Endothelial cell of umbilical vein (primary cell): ENCODE measurements at regions not wholly inside any gene's neighbourhood (a gene's known extent, or its start where the extent isn't known, plus 50 kb on each side); places are given as distances from the start of the nearest gene placed in this dataset.

ENCODE experiments used
- BruUV-seq: library from RNA; stranded (reverse); fragments of 400-500 nt; replicated peaks from 2 replicates; lab custom pipeline; 2021; lab: Mats Ljungman, UMichigan
- CTCF ChIA-PET: fragments of 300-600, 350-600 bp; sonication (Branson Sonifier 250); formaldehyde crosslinking; loops from one replicate; lab custom pipeline; 2021; ENCODE audit warnings: antibody characterized with exemption, inconsistent platforms; lab: Charles Lee
- POLR2A ChIA-PET: fragments of 300-600, 350-600 bp; sonication (Branson Sonifier 250); formaldehyde crosslinking; loops from one replicate; lab custom pipeline; 2021; ENCODE audit warnings: antibody characterized with exemption, inconsistent platforms; lab: Charles Lee
- DNase-seq: peaks from one replicate; pipeline ENCODE4 v3.0.0-alpha.2; 2011; ENCODE audit warnings: low read depth, low spot score
- FAIRE-seq: peaks from 2 replicates; lab custom pipeline; 2011; peaks lifted over from hg19 to GRCh38; lab: Jason Lieb, UNC
- H2AFZ ChIP-seq: 2 replicates; pipeline ENCODE4 v1.6.0; 2012; ENCODE audit warnings: low read depth, low read length, control low read depth, inconsistent platforms
- H3K27ac ChIP-seq: 2 replicates; pipeline ENCODE4 v1.5.1; 2011; ENCODE audit warnings: low read depth, mild to moderate bottlenecking, control low read depth, low read length, moderate library complexity; ENCODE audit not compliant: insufficient read depth
- H3K27me3 ChIP-seq, 2 experiments: 2 replicates each; pipeline versions ENCODE4 v1.6.0 to v1.6.1; 2011; ENCODE audit warnings: low read length in 2 of 2, mixed read lengths in 1 of 2; ENCODE audit not compliant: control insufficient read depth in 2 of 2, insufficient read depth in 2 of 2
- H3K36me3 ChIP-seq, 2 experiments: 2 replicates in 1 of 2; 3 replicates in 1 of 2; pipeline ENCODE4 v1.5.1; 2011; ENCODE audit warnings: low read length in 2 of 2, mild to moderate bottlenecking in 1 of 2, moderate library complexity in 1 of 2; ENCODE audit not compliant: control insufficient read depth in 2 of 2, insufficient read depth in 2 of 2; ENCODE audit errors: extremely low read depth in 1 of 2
- H3K4me1 ChIP-seq: 3 replicates; pipeline ENCODE4 v1.5.1; 2011; ENCODE audit warnings: mild to moderate bottlenecking, low read length; ENCODE audit not compliant: control insufficient read depth, insufficient read depth; ENCODE audit errors: extremely low read depth
- H3K4me2 ChIP-seq: 2 replicates; pipeline ENCODE4 v1.6.1; 2011; ENCODE audit warnings: low read length, control low read depth, mixed read lengths; ENCODE audit not compliant: insufficient read depth
- H3K4me3 ChIP-seq, 3 experiments: fragments of 200-600 bp in 1 of 3; sonication (generic), shearing (Covaris generic) in 1 of 3; replicated peaks in 1 of 3; 2 replicates each; pipeline ENCODE4 v1.5.1; 2011 to 2016; ENCODE audit warnings: control low read depth in 3 of 3, low read length in 3 of 3, mild to moderate bottlenecking in 2 of 3, inconsistent platforms in 1 of 3, low read depth in 1 of 3, moderate library complexity in 1 of 3; ENCODE audit not compliant: insufficient read depth in 1 of 3
- H3K79me2 ChIP-seq: 2 replicates; pipeline ENCODE4 v1.6.0; 2012; ENCODE audit warnings: low read length, inconsistent platforms; ENCODE audit not compliant: control insufficient read depth, insufficient read depth
- H3K9ac ChIP-seq: replicated peaks from 2 replicates; pipeline ENCODE3; 2011; ENCODE audit warnings: low read length, control low read depth; ENCODE audit not compliant: insufficient read depth; ENCODE audit errors: extremely low read depth
- H3K9me1 ChIP-seq: replicated peaks from 3 replicates; pipeline ENCODE4 v1.6.0; 2011; ENCODE audit warnings: mild to moderate bottlenecking, low read length; ENCODE audit not compliant: control insufficient read depth, insufficient read depth; ENCODE audit errors: extremely low read depth
- H3K9me3 ChIP-seq: replicated peaks from 2 replicates; pipeline ENCODE4 v1.5.1; 2012; ENCODE audit warnings: low read length, inconsistent platforms; ENCODE audit not compliant: control insufficient read depth, insufficient read depth
- H4K20me1 ChIP-seq: replicated peaks from 2 replicates; pipeline ENCODE3; 2011; ENCODE audit warnings: mild to moderate bottlenecking, low read length; ENCODE audit not compliant: control insufficient read depth, insufficient read depth; ENCODE audit errors: extremely low read depth
- EZH2 ChIP-seq: IDR thresholded peaks from 2 replicates; pipeline ENCODE4 v1.6.1; 2012; ENCODE audit warnings: borderline replicate concordance, low read depth, mild to moderate bottlenecking, moderate library complexity, low read length, inconsistent platforms; ENCODE audit not compliant: severe bottlenecking
- FOS ChIP-seq: IDR thresholded peaks from 2 replicates; pipeline ENCODE4 v1.6.1; 2011; ENCODE audit warnings: mild to moderate bottlenecking, low read length, moderate library complexity, borderline replicate concordance; ENCODE audit not compliant: insufficient read depth
- GATA2 ChIP-seq: IDR thresholded peaks from 2 replicates; pipeline ENCODE4 v1.7.0; 2011; ENCODE audit warnings: low read depth, mild to moderate bottlenecking, moderate library complexity, mixed read lengths, low read length; ENCODE audit not compliant: insufficient read length, insufficient read depth
- JUN ChIP-seq: IDR thresholded peaks from 2 replicates; pipeline ENCODE4 v1.6.1; 2011; ENCODE audit warnings: borderline replicate concordance, low read depth; ENCODE audit not compliant: insufficient read length, insufficient read depth
- MAX ChIP-seq: IDR thresholded peaks from 2 replicates; pipeline ENCODE4 v1.6.1; 2011; ENCODE audit not compliant: insufficient read depth, insufficient read length
- MYC ChIP-seq: IDR thresholded peaks from one replicate; pipeline ENCODE4 v1.6.1; 2011; ENCODE audit warnings: mild to moderate bottlenecking, low read depth, low read length
- POLR2A ChIP-seq: IDR thresholded peaks from 2 replicates; pipeline ENCODE4 v1.6.1; 2012; ENCODE audit warnings: low read depth, mild to moderate bottlenecking, control low read depth, low read length
- POLR2AphosphoS5 ChIP-seq: IDR thresholded peaks from 2 replicates; pipeline ENCODE4 v1.6.1; 2012; ENCODE audit warnings: low read depth, mild to moderate bottlenecking, control low read depth, low read length, moderate library complexity; ENCODE audit not compliant: insufficient read depth
- dilution Hi-C: fragments of 300-500 bp; cut with MboI; formaldehyde crosslinking; loops from one replicate; pipeline ENCODE4 v1.15.0; 2019; ENCODE audit warnings: low sequenced_read_pairs; ENCODE audit not compliant: extremely low pct_ligation_motif_present
- intact Hi-C: fragments of 100-400 bp; cut with micrococcal nuclease; formaldehyde crosslinking; loops from one replicate; pipeline ENCODE4 v1.10.0; 2022
- TF ChIP-seq, protein P1 (sequence below), 2 donors: IDR thresholded peaks; 1 replicate in 1 of 2; 2 replicates in 1 of 2; pipeline ENCODE4 v1.5.1; 2011; ENCODE audit warnings: low read length in 2 of 2, mild to moderate bottlenecking in 2 of 2, moderate library complexity in 2 of 2, control low read depth in 1 of 2, inconsistent platforms in 1 of 2, low read depth in 1 of 2; ENCODE audit not compliant: insufficient read depth in 1 of 2; ENCODE audit errors: extremely low read depth in 1 of 2

DNA sequence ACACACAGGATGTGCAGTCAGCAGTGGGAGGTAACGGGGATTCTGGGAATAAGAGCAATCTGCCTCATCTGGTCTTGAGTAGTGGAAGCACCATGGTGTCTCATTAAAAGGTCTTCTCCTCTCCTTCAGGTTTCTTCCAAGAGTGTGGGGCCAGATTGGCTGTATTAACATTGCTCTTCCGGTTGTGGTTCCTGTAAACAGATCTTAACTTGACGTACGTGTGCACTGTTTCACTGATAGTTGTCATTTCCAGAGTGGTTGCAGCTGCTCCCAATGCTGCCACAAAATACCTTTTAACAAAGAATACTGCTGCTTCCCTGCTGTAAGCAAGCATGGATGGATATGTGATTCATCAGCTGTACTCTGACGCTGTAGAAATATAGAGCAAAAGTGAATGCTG is 1443.4 kb upstream of the TENM3 start:
- intact Hi-C loops, result no loop called here
- H3K79me2 ChIP-seq, result no peaks in the 10 kb centered on the region
- no TSS peak for BruUV-seq
- no peaks in the 10 kb centered on the region for H3K9me1 ChIP-seq
- H2AFZ ChIP-seq, result no peak overlapping the region
- H3K9me3 ChIP-seq, result peaks cover 6% of the 10 kb centered on the region
- FAIRE-seq (no peak), DNase-seq (no peak)
- no peak for TF ChIP-seq FOS
- no peak for TF ChIP-seq JUN
- no peak for TF ChIP-seq GATA2
- no peak for TF ChIP-seq MAX
- TF ChIP-seq POLR2A, result no peak
- TF ChIP-seq POLR2AphosphoS5, result no peak
- TF ChIP-seq EZH2, result no peak
- no peak for TF ChIP-seq MYC
- TF ChIP-seq, protein P1, sequence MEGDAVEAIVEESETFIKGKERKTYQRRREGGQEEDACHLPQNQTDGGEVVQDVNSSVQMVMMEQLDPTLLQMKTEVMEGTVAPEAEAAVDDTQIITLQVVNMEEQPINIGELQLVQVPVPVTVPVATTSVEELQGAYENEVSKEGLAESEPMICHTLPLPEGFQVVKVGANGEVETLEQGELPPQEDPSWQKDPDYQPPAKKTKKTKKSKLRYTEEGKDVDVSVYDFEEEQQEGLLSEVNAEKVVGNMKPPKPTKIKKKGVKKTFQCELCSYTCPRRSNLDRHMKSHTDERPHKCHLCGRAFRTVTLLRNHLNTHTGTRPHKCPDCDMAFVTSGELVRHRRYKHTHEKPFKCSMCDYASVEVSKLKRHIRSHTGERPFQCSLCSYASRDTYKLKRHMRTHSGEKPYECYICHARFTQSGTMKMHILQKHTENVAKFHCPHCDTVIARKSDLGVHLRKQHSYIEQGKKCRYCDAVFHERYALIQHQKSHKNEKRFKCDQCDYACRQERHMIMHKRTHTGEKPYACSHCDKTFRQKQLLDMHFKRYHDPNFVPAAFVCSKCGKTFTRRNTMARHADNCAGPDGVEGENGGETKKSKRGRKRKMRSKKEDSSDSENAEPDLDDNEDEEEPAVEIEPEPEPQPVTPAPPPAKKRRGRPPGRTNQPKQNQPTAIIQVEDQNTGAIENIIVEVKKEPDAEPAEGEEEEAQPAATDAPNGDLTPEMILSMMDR (IDR thresholded peaks at IDR 0.05; ENCODE audit: extremely low read depth in 1 of 2, insufficient read depth in 1 of 2, low read depth in 1 of 2, low read length in 2 of 2), result no peak
- no peaks in the 10 kb centered on the region for H3K27me3 ChIP-seq
- H3K9ac ChIP-seq, result no peak overlapping the region
- H3K4me2 ChIP-seq, result no peak overlapping the region
- no peaks in the 10 kb centered on the region for H3K36me3 ChIP-seq
- H4K20me1 ChIP-seq, result no peaks in the 10 kb centered on the region
- dilution Hi-C loops, result no loop called here
- no peak overlapping the region for H3K4me3 ChIP-seq
- ChIA-PET POLR2A (no interaction called here), CTCF (no interaction called here)
- no peak overlapping the region for H3K27ac ChIP-seq
- no peaks in the 10 kb centered on the region for H3K4me1 ChIP-seq
